SK-N-SH (cell line): ENCODE measurements at regions not wholly inside any gene's neighbourhood (a gene's known extent, or its start where the extent isn't known, plus 50 kb on each side); places are given as distances from the start of the nearest gene placed in this dataset.

Experiments used
- CTCF ChIA-PET: fragments of 300-600, 350-600 bp; formaldehyde crosslinking; extraction: SDS; loops from one replicate; lab custom pipeline; 2021; lab: Yijun Ruan, JAX
- POLR2A ChIA-PET: fragments of 350-600 bp; sonication (Branson Sonifier 250); formaldehyde crosslinking; extraction: SDS; loops from one replicate; lab custom pipeline; 2020; ENCODE audit warnings: antibody characterized with exemption, inconsistent platforms; lab: Yijun Ruan, JAX
- DNase-seq: peaks from one replicate; pipeline ENCODE4 v3.0.0; 2012
- H2AFZ ChIP-seq: fragments of 200-600 bp; sonication (generic); 2 replicates; pipeline ENCODE4 v1.8.1; 2016; ENCODE audit warnings: antibody characterized with exemption, mild to moderate bottlenecking, low read depth
- H3F3A ChIP-seq: fragments of 200-600 bp; sonication (generic); replicated peaks from 2 replicates; pipeline ENCODE3; 2016; ENCODE audit warnings: antibody characterized with exemption, mild to moderate bottlenecking; ENCODE audit not compliant: insufficient read depth
- H3K27ac ChIP-seq, 2 experiments: fragments of 200-500 bp in 1 of 2; fragments of 200-600 bp in 1 of 2; sonication (Bioruptor generic) in 1 of 2; sonication (generic), shearing (Covaris generic) in 1 of 2; 2 replicates each; pipeline versions ENCODE4 v1.5.1 to v1.6.1; 2014 to 2016; ENCODE audit warnings: low read depth in 2 of 2, inconsistent platforms in 1 of 2, low read length in 1 of 2, mild to moderate bottlenecking in 1 of 2, mixed read lengths in 1 of 2
- H3K27me3 ChIP-seq: fragments of 200-600 bp; sonication (generic), shearing (Covaris generic); 2 replicates; pipeline ENCODE4 v1.6.1; 2016; ENCODE audit warnings: mixed run types; ENCODE audit not compliant: insufficient read depth
- H3K36me3 ChIP-seq, 2 experiments: fragments of 200-500 bp in 1 of 2; fragments of 200-600 bp in 1 of 2; sonication (Bioruptor generic) in 1 of 2; sonication (generic) in 1 of 2; replicated peaks in 1 of 2; 2 replicates each; pipeline versions ENCODE3 to v1.5.1; 2014 to 2016; ENCODE audit warnings: low read length in 1 of 2, mild to moderate bottlenecking in 1 of 2; ENCODE audit not compliant: insufficient read depth in 2 of 2, control insufficient read depth in 1 of 2
- H3K4me1 ChIP-seq, 2 experiments: fragments of 200-500 bp in 1 of 2; fragments of 200-600 bp in 1 of 2; sonication (Bioruptor generic) in 1 of 2; sonication (generic), shearing (Covaris generic) in 1 of 2; 2 replicates each; pipeline versions ENCODE4 v1.5.1 to v1.6.1; 2014 to 2016; ENCODE audit warnings: low read depth in 1 of 2, low read length in 1 of 2, mixed run types in 1 of 2; ENCODE audit not compliant: insufficient read depth in 2 of 2, control insufficient read depth in 1 of 2
- H3K4me2 ChIP-seq: fragments of 200-600 bp; sonication (generic), shearing (Covaris generic); 2 replicates; pipeline ENCODE4 v1.6.1; 2017; ENCODE audit warnings: mixed run types
- H3K4me3 ChIP-seq, 2 experiments: fragments of 200-500 bp in 1 of 2; fragments of 200-600 bp in 1 of 2; sonication (Bioruptor generic) in 1 of 2; sonication (generic), shearing (Covaris generic) in 1 of 2; 2 replicates each; pipeline versions ENCODE4 v1.5.1 to v1.8.1; 2014 to 2016; ENCODE audit warnings: low read depth in 2 of 2, inconsistent platforms in 1 of 2, low read length in 1 of 2, mild to moderate bottlenecking in 1 of 2, mixed read lengths in 1 of 2, moderate library complexity in 1 of 2
- H3K79me2 ChIP-seq: fragments of 200-600 bp; sonication (generic); 2 replicates; pipeline ENCODE4 v1.8.1; 2017; ENCODE audit warnings: mild to moderate bottlenecking; ENCODE audit not compliant: insufficient read depth
- H3K9ac ChIP-seq: fragments of 200-600 bp; sonication (generic); 2 replicates; pipeline ENCODE4 v1.6.1; 2017; ENCODE audit warnings: mixed run types
- H3K9me2 ChIP-seq: fragments of 200-600 bp; sonication (generic); 2 replicates; pipeline ENCODE4 v1.6.1; 2017; ENCODE audit warnings: mixed run types
- H3K9me3 ChIP-seq: fragments of 200-600 bp; sonication (generic); 2 replicates; pipeline ENCODE4 v1.6.1; 2017; ENCODE audit warnings: mixed run types, mild to moderate bottlenecking, moderate library complexity
- H4K20me1 ChIP-seq: fragments of 200-600 bp; sonication (generic); 2 replicates; pipeline ENCODE4 v1.6.1; 2017; ENCODE audit warnings: mild to moderate bottlenecking, mixed run types; ENCODE audit not compliant: insufficient read depth
- CHD2 ChIP-seq: fragments of 150-350 bp; IDR thresholded peaks from 2 replicates; pipeline ENCODE4 v1.6.1; 2018; ENCODE audit warnings: low read length; ENCODE audit not compliant: partially characterized antibody
- EP300 ChIP-seq, 2 experiments: IDR thresholded peaks; 2 replicates each; pipeline versions ENCODE4 v1.4.0 to v1.6.1; 2012; ENCODE audit warnings: borderline replicate concordance in 1 of 2, low read depth in 1 of 2, low read length in 1 of 2
- FOSL2 ChIP-seq: IDR thresholded peaks from 2 replicates; pipeline ENCODE4 v1.4.0; 2012; ENCODE audit warnings: low read depth, mild to moderate bottlenecking, moderate library complexity, borderline replicate concordance
- FOXJ3 ChIP-seq: sonication (generic); formaldehyde crosslinking; IDR thresholded peaks from 2 replicates; pipeline ENCODE4 v1.5.1; 2020; ENCODE audit warnings: mild to moderate bottlenecking, missing genetic modification reagents
- FOXM1 ChIP-seq: IDR thresholded peaks from 2 replicates; pipeline ENCODE4 v1.4.0; 2012; ENCODE audit warnings: low read depth, mild to moderate bottlenecking
- GABPA ChIP-seq: IDR thresholded peaks from 2 replicates; pipeline ENCODE4 v1.4.0; 2012; ENCODE audit warnings: low read depth, mild to moderate bottlenecking
- MEF2A ChIP-seq: IDR thresholded peaks from 2 replicates; pipeline ENCODE4 v1.4.0; 2012; ENCODE audit warnings: low read depth, borderline replicate concordance
- POLR2AphosphoS5 ChIP-seq: IDR thresholded peaks from 2 replicates; pipeline ENCODE4 v1.6.1; 2012; ENCODE audit warnings: low read depth, low read length
- RFX5 ChIP-seq: IDR thresholded peaks from 2 replicates; pipeline ENCODE4 v1.6.1; 2012; ENCODE audit warnings: mild to moderate bottlenecking, improper control_type of control experiment, low read length
- RXRA ChIP-seq: IDR thresholded peaks from 2 replicates; pipeline ENCODE4 v1.4.0; 2012; ENCODE audit warnings: low read depth, mild to moderate bottlenecking, borderline replicate concordance
- TAF1 ChIP-seq: IDR thresholded peaks from 2 replicates; pipeline ENCODE4 v1.6.1; 2012; ENCODE audit warnings: low read depth, mild to moderate bottlenecking, low read length, moderate library complexity, borderline replicate concordance
- WGBS: methylation state at CpG from one replicate; pipeline ENCODE4 v1.1.6; 2017; ENCODE audit warnings: low lambda C conversion rate; 5-methylcytosine and 5-hydroxymethylcytosine counted together
- TF ChIP-seq, protein P1 (sequence below): fragments of 150-350 bp; IDR thresholded peaks from 2 replicates; pipeline ENCODE4 v1.6.1; 2016; ENCODE audit warnings: mild to moderate bottlenecking, low read depth, low read length
- TF ChIP-seq, protein P2 (sequence below): fragments of 150-350 bp; IDR thresholded peaks from 2 replicates; pipeline ENCODE4 v1.6.1; 2017; ENCODE audit warnings: antibody characterized with exemption, low read length, low read depth, borderline replicate concordance
- TF ChIP-seq, protein P3 (sequence below): fragments of 200-600 bp; sonication (generic); IDR thresholded peaks from 2 replicates; pipeline ENCODE4 v1.6.1; 2017; ENCODE audit warnings: antibody characterized with exemption, mild to moderate bottlenecking, moderate library complexity

DNA sequence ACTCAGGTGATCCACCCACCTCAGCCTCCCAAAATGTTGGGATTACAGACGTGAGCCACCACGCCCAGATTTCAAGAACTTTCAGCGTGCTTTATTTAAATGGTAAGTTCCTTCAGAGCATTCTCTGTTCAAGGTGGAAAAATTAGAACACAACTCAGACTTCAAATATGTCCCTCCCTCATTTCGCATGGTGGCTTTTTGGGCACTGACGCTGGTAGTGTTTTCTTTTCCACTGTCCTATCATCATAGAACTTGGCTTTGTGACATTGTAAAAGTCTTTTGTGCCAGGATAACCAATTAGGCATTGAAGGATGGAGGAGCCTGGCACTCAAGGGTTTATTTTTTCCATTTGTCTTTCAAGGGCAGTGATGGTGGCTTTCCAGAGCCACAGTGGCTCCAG, 190.8 kb downstream of the NUAK1 start (continued):
- TF ChIP-seq MEF2A: no peak
- no peak for TF ChIP-seq CHD2
- TF ChIP-seq TAF1: no peak
- TF ChIP-seq, protein P1, sequence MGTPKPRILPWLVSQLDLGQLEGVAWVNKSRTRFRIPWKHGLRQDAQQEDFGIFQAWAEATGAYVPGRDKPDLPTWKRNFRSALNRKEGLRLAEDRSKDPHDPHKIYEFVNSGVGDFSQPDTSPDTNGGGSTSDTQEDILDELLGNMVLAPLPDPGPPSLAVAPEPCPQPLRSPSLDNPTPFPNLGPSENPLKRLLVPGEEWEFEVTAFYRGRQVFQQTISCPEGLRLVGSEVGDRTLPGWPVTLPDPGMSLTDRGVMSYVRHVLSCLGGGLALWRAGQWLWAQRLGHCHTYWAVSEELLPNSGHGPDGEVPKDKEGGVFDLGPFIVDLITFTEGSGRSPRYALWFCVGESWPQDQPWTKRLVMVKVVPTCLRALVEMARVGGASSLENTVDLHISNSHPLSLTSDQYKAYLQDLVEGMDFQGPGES: no peak
- TF ChIP-seq RXRA: no peak
- no peak for TF ChIP-seq RFX5
- no peak for TF ChIP-seq POLR2AphosphoS5

DNA sequence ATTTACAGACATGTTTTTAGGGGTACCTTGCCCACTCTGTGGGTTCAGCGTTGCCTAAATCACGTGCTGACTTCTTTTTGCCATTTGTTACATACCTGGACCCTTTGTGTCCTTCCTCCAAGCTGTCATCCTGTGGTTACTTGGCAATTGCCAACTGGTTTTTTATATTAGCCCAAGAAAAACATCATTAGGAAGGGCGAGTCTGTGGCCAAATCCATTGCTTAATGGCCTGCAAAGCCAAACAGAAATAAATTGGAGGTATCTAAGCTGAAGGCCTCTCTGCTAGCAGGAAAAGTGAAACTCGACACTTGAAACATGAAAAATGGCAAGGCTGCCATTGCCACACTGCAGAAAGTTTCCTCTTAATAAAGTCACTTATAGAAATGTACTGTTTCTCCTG, 190.4 kb downstream of the NUAK1 start:
- TF ChIP-seq RFX5 (no peak), FOSL2 (no peak), FOXM1 (no peak), POLR2AphosphoS5 (no peak), FOXJ3 (CRISPR knock-in tag) (no peak), TAF1 (no peak), EP300 (IDR thresholded peaks at IDR 0.05; ENCODE audit: borderline replicate concordance in 1 of 2, low read depth in 1 of 2, low read length in 1 of 2) (no peak), GABPA (no peak)
- TF ChIP-seq, protein P2, sequence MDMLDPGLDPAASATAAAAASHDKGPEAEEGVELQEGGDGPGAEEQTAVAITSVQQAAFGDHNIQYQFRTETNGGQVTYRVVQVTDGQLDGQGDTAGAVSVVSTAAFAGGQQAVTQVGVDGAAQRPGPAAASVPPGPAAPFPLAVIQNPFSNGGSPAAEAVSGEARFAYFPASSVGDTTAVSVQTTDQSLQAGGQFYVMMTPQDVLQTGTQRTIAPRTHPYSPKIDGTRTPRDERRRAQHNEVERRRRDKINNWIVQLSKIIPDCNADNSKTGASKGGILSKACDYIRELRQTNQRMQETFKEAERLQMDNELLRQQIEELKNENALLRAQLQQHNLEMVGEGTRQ: no peak
- TF ChIP-seq, protein P3, sequence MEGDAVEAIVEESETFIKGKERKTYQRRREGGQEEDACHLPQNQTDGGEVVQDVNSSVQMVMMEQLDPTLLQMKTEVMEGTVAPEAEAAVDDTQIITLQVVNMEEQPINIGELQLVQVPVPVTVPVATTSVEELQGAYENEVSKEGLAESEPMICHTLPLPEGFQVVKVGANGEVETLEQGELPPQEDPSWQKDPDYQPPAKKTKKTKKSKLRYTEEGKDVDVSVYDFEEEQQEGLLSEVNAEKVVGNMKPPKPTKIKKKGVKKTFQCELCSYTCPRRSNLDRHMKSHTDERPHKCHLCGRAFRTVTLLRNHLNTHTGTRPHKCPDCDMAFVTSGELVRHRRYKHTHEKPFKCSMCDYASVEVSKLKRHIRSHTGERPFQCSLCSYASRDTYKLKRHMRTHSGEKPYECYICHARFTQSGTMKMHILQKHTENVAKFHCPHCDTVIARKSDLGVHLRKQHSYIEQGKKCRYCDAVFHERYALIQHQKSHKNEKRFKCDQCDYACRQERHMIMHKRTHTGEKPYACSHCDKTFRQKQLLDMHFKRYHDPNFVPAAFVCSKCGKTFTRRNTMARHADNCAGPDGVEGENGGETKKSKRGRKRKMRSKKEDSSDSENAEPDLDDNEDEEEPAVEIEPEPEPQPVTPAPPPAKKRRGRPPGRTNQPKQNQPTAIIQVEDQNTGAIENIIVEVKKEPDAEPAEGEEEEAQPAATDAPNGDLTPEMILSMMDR: no peak
- Histone ChIP-seq H3K4me3 (no peak overlapping the region), H3K9ac (no peak overlapping the region), H3K27me3 (no peaks in the 10 kb centered on the region), H3K9me3 (no peaks in the 10 kb centered on the region), H3K36me3 (no peaks in the 10 kb centered on the region), H3K27ac (no peak overlapping the region), H3K79me2 (no peaks in the 10 kb centered on the region), H3F3A (no peaks in the 10 kb centered on the region), H3K4me1 (no peaks in the 10 kb centered on the region), H4K20me1 (no peaks in the 10 kb centered on the region), H3K9me2 (no peaks in the 10 kb centered on the region), H3K4me2 (no peak overlapping the region), H2AFZ (no peak overlapping the region)
- POLR2A ChIA-PET: no interaction called here
- CTCF ChIA-PET: no interaction called here
- WGBS: 63% methylated on average over 4 of the region's 4 CpGs
- no peak for DNase-seq
